Right lobe of liver (tissue), 6 donors: ENCODE measurements at regions not wholly inside any gene's neighbourhood (a gene's known extent, or its start where the extent isn't known, plus 50 kb on each side); places are given as distances from the start of the nearest gene placed in this dataset.

Experiments used
- ATAC-seq, 4 donors: fragments of 200-7000 bp; cut with Tn5 transposase; one replicate each; pipeline ENCODE4 v1.9.1; 2020; ENCODE audit warnings: mild to moderate bottlenecking in 4 of 4, moderate library complexity in 4 of 4
- DNase-seq, 3 donors: peaks; one replicate each; pipeline ENCODE4 v3.0.0-alpha.2; 2020
- H3K27ac ChIP-seq, 3 donors: fragments of 200-600 bp; one replicate each; pipeline ENCODE4 v1.8.0; 2022
- H3K27me3 ChIP-seq, 2 donors: fragments of 200-600 bp; one replicate each; pipeline ENCODE4 v1.8.0; 2022
- H3K36me3 ChIP-seq, 4 donors: fragments of 200-600 bp; sonication (generic) in 1 of 4; one replicate each; pipeline versions ENCODE4 v1.5.1 to v1.8.0; 2017 to 2022; ENCODE audit warnings: control low read depth in 1 of 4
- H3K4me1 ChIP-seq, 4 donors: fragments of 200-600 bp; sonication (generic) in 1 of 4; one replicate each; pipeline versions ENCODE4 v1.5.1 to v1.8.0; 2017 to 2022; ENCODE audit warnings: control low read depth in 1 of 4
- H3K4me3 ChIP-seq, 3 donors: fragments of 200-600 bp; one replicate each; pipeline ENCODE4 v1.8.0; 2022
- H3K9me3 ChIP-seq, 4 donors: fragments of 200-600 bp; sonication (generic) in 1 of 4; one replicate each; pipeline versions ENCODE4 v1.5.1 to v1.8.0; 2017 to 2022; ENCODE audit warnings: control low read depth in 1 of 4
- CTCF ChIP-seq, 4 donors: fragments of 200-600 bp in 3 of 4; fragments of 450-650 bp in 1 of 4; IDR thresholded peaks; one replicate each; pipeline versions ENCODE4 v1.5.1 to v1.8.0; 2016 to 2022; ENCODE audit warnings: antibody characterized with exemption in 4 of 4, mild to moderate bottlenecking in 2 of 4
- POLR2A ChIP-seq: fragments of 450-650 bp; IDR thresholded peaks from one replicate; pipeline ENCODE4 v1.6.1; 2017; ENCODE audit warnings: antibody characterized with exemption, mild to moderate bottlenecking
- WGBS: methylation state at CpG from one replicate; pipeline ENCODE4 v1.1.6; 2018; ENCODE audit warnings: low coverage, low lambda C conversion rate; ENCODE audit not compliant: insufficient coverage; ENCODE audit errors: missing lambda C conversion rate; 5-methylcytosine and 5-hydroxymethylcytosine counted together
- intact Hi-C, 2 donors: fragments of 100-400 bp; cut with DNase I; formaldehyde crosslinking; loops; one replicate each; pipeline versions ENCODE4 v1.11.2 to v1.14.1; 2022
- donor health status: DM: no; HTN: yes; CAD: no.
- donor health status: DM: no; HTN: no; CAD: no.
- donor health status: DM: no; HTN: no; CAD: no.
- donor health status: DM: no; HTN: yes; CAD: no.
- donor health status: DM: no; HTN: yes; CAD: no.

- TF ChIP-seq POLR2A (no peak), CTCF (IDR thresholded peaks at IDR 0.05) (no peak)
- 49% methylated on average over 2 of the region's 6 CpGs for WGBS
- H3K4me3 ChIP-seq, result no peak overlapping the region
- H3K27ac ChIP-seq, result no peak overlapping the region
- no peaks in the 10 kb centered on the region for H3K4me1 ChIP-seq
- no peaks in the 10 kb centered on the region for H3K36me3 ChIP-seq
- no peak for DNase-seq
- H3K27me3 ChIP-seq, result no peaks in the 10 kb centered on the region
- H3K9me3 ChIP-seq, result peaks cover 0 to under 1% (median 0%) of the 10 kb centered on the region in 4 donors
- intact Hi-C loops, result no loop called here
- peak in 1 of 4 donors; percentile 19 for ATAC-seq
These were observed 1182.5 kb downstream of the TBC1D22A start for GRCh38 chr22:47944941-47945340.

DNA sequence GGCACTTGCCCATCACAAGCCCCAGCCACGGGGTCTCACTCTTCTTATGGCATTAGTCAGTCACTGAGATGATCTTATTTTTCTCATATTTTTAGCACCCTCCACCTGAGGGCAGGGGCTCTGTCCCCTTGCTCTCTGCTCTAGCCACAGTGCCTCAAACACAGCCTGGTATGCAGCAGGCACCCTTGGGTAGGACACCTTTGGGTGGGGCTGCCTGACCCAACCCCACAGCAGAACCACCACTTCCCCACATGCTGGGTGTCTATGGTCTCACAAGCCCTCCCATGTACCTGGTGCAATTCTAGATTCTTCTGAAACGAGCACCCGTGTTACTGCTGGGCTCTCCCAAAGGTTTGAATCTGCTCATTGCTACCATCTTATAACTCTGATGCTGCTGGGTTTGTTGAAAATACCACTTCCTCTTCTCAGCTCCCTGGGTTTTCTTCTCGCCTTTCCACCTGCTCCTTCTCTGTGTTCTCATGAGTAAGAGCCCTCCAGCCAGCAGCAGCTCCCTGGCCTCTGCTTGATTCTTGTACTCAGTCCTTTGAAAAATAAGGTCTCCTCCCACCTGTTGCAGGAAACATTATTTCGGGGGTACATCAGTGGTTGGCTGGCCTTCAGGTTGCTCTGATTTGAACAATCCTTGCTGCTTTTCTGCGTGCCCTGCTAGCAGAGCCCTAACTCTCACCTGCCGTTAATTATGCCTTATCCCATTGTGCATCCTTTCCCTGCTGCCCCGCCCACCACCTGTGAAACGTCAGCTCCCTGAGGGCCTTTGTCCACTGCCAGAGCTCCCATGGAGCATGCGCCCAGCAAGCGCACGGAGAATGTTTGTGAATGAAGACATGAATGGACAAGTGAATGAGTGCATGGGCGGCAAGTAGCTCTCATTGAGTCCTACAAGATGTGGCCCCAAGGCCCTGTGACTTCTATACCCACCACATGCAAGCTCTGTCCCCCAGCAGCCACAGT is 1181.6 kb downstream of the TBC1D22A start:
- no peak overlapping the region for H3K4me3 ChIP-seq
- H3K36me3 ChIP-seq, result no peaks in the 10 kb centered on the region
- WGBS, result 52% methylated on average over 11 of the region's 13 CpGs
- no peak for ATAC-seq
- intact Hi-C loops, result no loop called here
- no peak for DNase-seq
- TF ChIP-seq POLR2A, result no peak
- TF ChIP-seq CTCF (IDR thresholded peaks at IDR 0.05), result no peak
- no peaks in the 10 kb centered on the region for H3K9me3 ChIP-seq
- H3K27ac ChIP-seq, result no peak overlapping the region
- no peaks in the 10 kb centered on the region for H3K27me3 ChIP-seq
- H3K4me1 ChIP-seq, result no peaks in the 10 kb centered on the region

GRCh38 chr22:47940211-47940610 is 1177.8 kb downstream of the TBC1D22A start:
- H3K4me3 ChIP-seq, result no peak overlapping the region
- TF ChIP-seq POLR2A (no peak), CTCF (IDR thresholded peaks at IDR 0.05) (no peak)
- H3K27ac ChIP-seq, result no peak overlapping the region
- H3K4me1 ChIP-seq, result no peaks in the 10 kb centered on the region
- intact Hi-C loops, result no loop called here
- no peaks in the 10 kb centered on the region for H3K36me3 ChIP-seq
- no peaks in the 10 kb centered on the region for H3K27me3 ChIP-seq
- ATAC-seq (no peak), DNase-seq (no peak)
- no peaks in the 10 kb centered on the region for H3K9me3 ChIP-seq
- 71% methylated on average over 4 of the region's 6 CpGs for WGBS

GRCh38 chr22:47933891-47934290 is 1171.4 kb downstream of the TBC1D22A start:
- no peak for TF ChIP-seq CTCF (IDR thresholded peaks at IDR 0.05)
- TF ChIP-seq POLR2A, result no peak
- no CpG with 5 or more reads among the region's 3 CpGs for WGBS
- no peaks in the 10 kb centered on the region for H3K4me1 ChIP-seq
- H3K9me3 ChIP-seq, result no peaks in the 10 kb centered on the region
- no peak overlapping the region for H3K27ac ChIP-seq
- no peak for ATAC-seq
- H3K36me3 ChIP-seq, result no peaks in the 10 kb centered on the region
- H3K4me3 ChIP-seq, result no peak overlapping the region
- H3K27me3 ChIP-seq, result no peaks in the 10 kb centered on the region
- intact Hi-C loops, result no loop called here
- no peak for DNase-seq
